K562 (cell line): ENCODE measurements at regions not wholly inside any gene's neighbourhood (a gene's known extent, or its start where the extent isn't known, plus 50 kb on each side); places are given as distances from the start of the nearest gene placed in this dataset.

Experiments
- ATAC-seq: fragments of 200-7000 bp; cut with Tn5 transposase; 3 replicates; pipeline ENCODE4 v1.9.1; 2020; ENCODE audit warnings: moderate library complexity
- BruUV-seq: library from RNA; stranded (reverse); fragments of 400-500 nt; replicated peaks from 2 replicates; lab custom pipeline; 2021; lab: Mats Ljungman, UMichigan
- CTCF ChIA-PET: fragments of 300-600 bp; formaldehyde crosslinking; extraction: SDS; loops from one replicate; lab custom pipeline; 2021; ENCODE audit warnings: low intra/inter-chr PET ratio; lab: Yijun Ruan, JAX
- POLR2A ChIA-PET: fragments of 300-600, 350-650 bp; sonication (Branson Sonifier 250); formaldehyde crosslinking; extraction: SDS; loops from one replicate; lab custom pipeline; 2021; ENCODE audit warnings: antibody characterized with exemption, inconsistent platforms; lab: Yijun Ruan, JAX
- DNase-seq, 4 experiments: peaks; one replicate each; pipeline versions ENCODE4 v3.0.0 to v3.0.0-alpha.2; 2011 to 2018; ENCODE audit warnings: low spot score in 3 of 4, mixed read lengths in 3 of 4; ENCODE audit errors: extremely low read depth in 1 of 4
- FAIRE-seq: peaks from 2 replicates; lab custom pipeline; 2011; peaks lifted over from hg19 to GRCh38; lab: Jason Lieb, UNC
- H2AFZ ChIP-seq: 2 replicates; pipeline ENCODE4 v1.6.0; 2011; ENCODE audit warnings: low read depth, low read length, control low read depth, inconsistent platforms
- H3K27ac ChIP-seq: fragments of 200-600 bp; 3 replicates; pipeline ENCODE4 v1.8.0; 2011; ENCODE audit warnings: low read depth, mild to moderate bottlenecking, control low read depth, inconsistent platforms, low read length, moderate library complexity, mixed read lengths; ENCODE audit errors: extremely low read depth
- H3K27me3 ChIP-seq, 2 experiments: fragments of 300-600 bp in 1 of 2; 2 replicates in 1 of 2; 3 replicates in 1 of 2; pipeline versions ENCODE4 v1.6.0 to v1.8.0; 2011; ENCODE audit warnings: inconsistent platforms in 2 of 2, low read length in 2 of 2, mild to moderate bottlenecking in 1 of 2, mixed read lengths in 1 of 2, moderate library complexity in 1 of 2; ENCODE audit not compliant: control insufficient read depth in 2 of 2, insufficient read depth in 2 of 2
- H3K36me3 ChIP-seq: fragments of 300-600 bp; 3 replicates; pipeline ENCODE4 v1.8.0; 2011; ENCODE audit warnings: mild to moderate bottlenecking, low read length, inconsistent platforms; ENCODE audit not compliant: control insufficient read depth, insufficient read depth
- H3K4me1 ChIP-seq, 2 experiments: fragments of 200-600 bp in 1 of 2; replicated peaks in 1 of 2; 2 replicates in 1 of 2; 3 replicates in 1 of 2; pipeline versions ENCODE4 v1.5.1 to v1.8.0; 2011; ENCODE audit warnings: inconsistent platforms in 2 of 2, low read length in 2 of 2, mild to moderate bottlenecking in 1 of 2, mixed read lengths in 1 of 2, moderate library complexity in 1 of 2; ENCODE audit not compliant: control insufficient read depth in 2 of 2, insufficient read depth in 2 of 2
- H3K4me2 ChIP-seq: 2 replicates; pipeline ENCODE4 v1.6.1; 2011; ENCODE audit warnings: low read length, control low read depth, inconsistent platforms, mixed read lengths; ENCODE audit not compliant: insufficient read depth
- H3K4me3 ChIP-seq: fragments of 200-600 bp; sonication (generic), shearing (Covaris generic); 2 replicates; pipeline ENCODE4 v1.5.1; 2016; ENCODE audit warnings: control low read depth, inconsistent platforms
- H3K79me2 ChIP-seq: fragments of 200-600 bp; 3 replicates; pipeline ENCODE4 v1.8.0; 2011; ENCODE audit warnings: low read length, inconsistent platforms; ENCODE audit not compliant: control insufficient read depth, insufficient read depth
- H3K9ac ChIP-seq, 2 experiments: 2 replicates each; pipeline versions ENCODE4 v1.6.0 to v1.6.1; 2011; ENCODE audit warnings: low read depth in 2 of 2, low read length in 2 of 2, control low read depth in 1 of 2, inconsistent platforms in 1 of 2, mild to moderate bottlenecking in 1 of 2, mixed read lengths in 1 of 2; ENCODE audit not compliant: insufficient read depth in 1 of 2
- H3K9me1 ChIP-seq: one replicate; pipeline ENCODE4 v1.6.0; 2011; ENCODE audit warnings: inconsistent platforms, mild to moderate bottlenecking, low read length, moderate library complexity; ENCODE audit not compliant: control insufficient read depth, insufficient read depth
- H3K9me3 ChIP-seq: replicated peaks from 2 replicates; pipeline ENCODE4 v1.5.1; 2011; ENCODE audit warnings: low read depth, low read length, inconsistent platforms; ENCODE audit not compliant: control insufficient read depth, insufficient read depth
- H4K20me1 ChIP-seq: replicated peaks from 2 replicates; pipeline ENCODE4 v1.6.1; 2011; ENCODE audit warnings: low read length, inconsistent platforms, mixed read lengths; ENCODE audit not compliant: control insufficient read depth, insufficient read depth
- HNRNPLL ChIP-seq: fragments of 200-400 bp; formaldehyde crosslinking; IDR thresholded peaks from 2 replicates; pipeline ENCODE4 v1.6.1; 2017; ENCODE audit warnings: low read length, low read depth, mild to moderate bottlenecking; ENCODE audit not compliant: poor library complexity, severe bottlenecking
- ZBTB40 ChIP-seq, 2 experiments: fragments of 450-650 bp in 1 of 2; sonication (generic) in 1 of 2; formaldehyde crosslinking in 1 of 2; IDR thresholded peaks; 2 replicates each; pipeline versions ENCODE4 v1.7.1 to v1.9.0; 2016 to 2022; ENCODE audit warnings: inconsistent platforms in 1 of 2, mild to moderate bottlenecking in 1 of 2, missing genetic modification reagents in 1 of 2
- ZFPM2 ChIP-seq: fragments of 250-450 bp; sonication (Bioruptor Pico); IDR thresholded peaks from 2 replicates; pipeline ENCODE4 v1.5.1; 2022; ENCODE audit warnings: mild to moderate bottlenecking
- ZNF398 ChIP-seq: fragments of 250-450 bp; sonication (Bioruptor Pico); IDR thresholded peaks from 2 replicates; pipeline ENCODE4 v1.8.0; 2021; ENCODE audit warnings: moderate library complexity, mild to moderate bottlenecking, inconsistent platforms
- WGBS: fragments of 100-300 bp; shearing (Covaris generic); methylation state at CpG from one replicate; pipeline ENCODE4 v1.1.6; 2016; ENCODE audit warnings: low coverage, mixed read lengths; ENCODE audit not compliant: insufficient coverage; ENCODE audit errors: missing lambda C conversion rate; 5-methylcytosine and 5-hydroxymethylcytosine counted together
- in situ Hi-C: fragments of 300-500 bp; cut with MboI; formaldehyde crosslinking; loops from 4 replicates; pipeline ENCODE4 v1.15.0; 2018; ENCODE audit warnings: inconsistent platforms, mixed read lengths
- intact Hi-C: fragments of 100-400 bp; cut with micrococcal nuclease; formaldehyde crosslinking; loops from 2 replicates; pipeline ENCODE4 v1.14.2; 2022

GRCh38 chr5:167582283-167582682 lies 709.2 kb upstream of the WWC1 start:
- CTCF ChIA-PET, result interaction anchor here (0.6 kb wide), 1 partner anchor 637 kb away, joined by 3 read pairs; no protein-coding TSS in a partner anchor
- Histone ChIP-seq H4K20me1 (no peaks in the 10 kb centered on the region), H2AFZ (no peak overlapping the region), H3K9me1 (no peaks in the 10 kb centered on the region), H3K9ac (no peak overlapping the region), H3K4me1 (no peaks in the 10 kb centered on the region), H3K9me3 (no peaks in the 10 kb centered on the region), H3K79me2 (no peaks in the 10 kb centered on the region), H3K4me3 (no peak overlapping the region), H3K27me3 (no peaks in the 10 kb centered on the region), H3K4me2 (no peak overlapping the region), H3K36me3 (no peaks in the 10 kb centered on the region), H3K27ac (no peak overlapping the region)
- WGBS, result 0% methylated on average over 2 of the region's 2 CpGs
- no TSS peak for BruUV-seq
- FAIRE-seq (no peak), ATAC-seq (no peak), DNase-seq (no peak)
- POLR2A ChIA-PET, result no interaction called here
- in situ Hi-C loops (no loop called here), intact Hi-C loops (no loop called here)
- TF ChIP-seq ZBTB40 (IDR thresholded peaks at IDR 0.05) (no peak), ZBTB40 (CRISPR knock-in tag; IDR thresholded peaks at IDR 0.05) (no peak), ZFPM2 (CRISPR knock-in tag) (no peak), ZNF398 (CRISPR knock-in tag) (no peak), HNRNPLL (no peak)
